Fibroblast of pulmonary artery (primary cell): ENCODE measurements at regions not wholly inside any gene's neighbourhood (a gene's known extent, or its start where the extent isn't known, plus 50 kb on each side); places are given as distances from the start of the nearest gene placed in this dataset.

Experiments used
- DNase-seq: peaks from one replicate; pipeline ENCODE4 v3.0.0-alpha.2; 2010; ENCODE audit warnings: low read depth
- H3K4me3 ChIP-seq: replicated peaks from 2 replicates; pipeline ENCODE4 v1.5.1; 2011; ENCODE audit warnings: low read depth, mild to moderate bottlenecking, control low read depth, low read length, moderate library complexity
- TF ChIP-seq, protein P1 (sequence below): IDR thresholded peaks from 2 replicates; pipeline ENCODE4 v1.5.1; 2011; ENCODE audit warnings: mild to moderate bottlenecking, control low read depth, low read length, inconsistent platforms; ENCODE audit errors: missing control alignments

DNA sequence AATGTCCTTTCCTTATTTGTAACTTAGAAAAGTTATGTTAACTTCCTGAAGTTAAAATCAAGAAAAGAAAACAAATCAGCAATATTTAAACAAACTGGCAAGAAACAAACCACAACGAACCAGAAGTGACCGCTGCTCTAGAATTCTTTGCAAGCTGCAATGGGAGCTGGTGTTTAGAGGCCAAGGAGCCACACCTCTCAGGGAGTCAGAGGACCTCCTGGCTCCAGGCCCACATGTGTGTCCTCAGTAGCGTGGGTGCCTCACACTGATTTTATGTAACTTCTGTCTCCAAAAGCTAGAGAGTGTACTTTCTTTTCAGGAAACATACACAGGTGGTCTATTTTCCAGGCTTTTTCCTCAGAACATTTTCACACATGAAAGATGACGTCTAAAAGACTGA, 100.4 kb downstream of the IRX2 start:
- H3K4me3 ChIP-seq, result no peak overlapping the region
- DNase-seq, result no peak

DNA sequence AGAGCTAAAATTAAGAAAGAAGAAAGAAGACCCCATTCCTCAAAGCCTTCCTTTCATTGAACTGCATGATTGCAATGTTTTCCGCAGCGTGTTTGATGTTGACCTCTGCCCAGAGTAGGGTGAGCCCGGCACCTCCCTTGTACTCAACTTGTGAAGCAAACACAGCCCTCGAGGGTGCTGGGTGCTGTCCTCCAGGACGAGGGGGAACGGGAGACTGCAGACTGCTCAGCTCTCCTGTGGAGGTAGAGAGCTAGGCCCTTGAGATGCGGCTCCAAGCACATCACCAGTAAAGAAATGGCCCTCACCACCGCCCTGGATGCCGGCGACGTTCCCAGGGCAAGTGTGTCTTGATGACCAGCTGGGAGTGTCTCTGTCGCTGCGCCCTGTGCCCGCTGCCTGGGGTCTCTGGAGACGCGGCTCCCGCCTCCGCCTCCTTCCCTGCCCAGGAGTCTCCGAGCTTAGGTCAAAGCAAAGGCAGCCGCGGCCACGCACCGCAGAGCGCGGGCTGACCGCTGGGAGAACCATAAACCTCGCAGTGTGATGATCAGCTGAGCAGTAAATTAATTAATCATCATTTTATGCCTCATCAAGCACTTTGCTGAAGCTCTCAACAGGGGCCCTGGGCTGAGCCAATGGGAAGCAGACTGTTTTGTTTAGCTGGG, 108.7 kb downstream of the IRX2 start:
- TF ChIP-seq, protein P1, sequence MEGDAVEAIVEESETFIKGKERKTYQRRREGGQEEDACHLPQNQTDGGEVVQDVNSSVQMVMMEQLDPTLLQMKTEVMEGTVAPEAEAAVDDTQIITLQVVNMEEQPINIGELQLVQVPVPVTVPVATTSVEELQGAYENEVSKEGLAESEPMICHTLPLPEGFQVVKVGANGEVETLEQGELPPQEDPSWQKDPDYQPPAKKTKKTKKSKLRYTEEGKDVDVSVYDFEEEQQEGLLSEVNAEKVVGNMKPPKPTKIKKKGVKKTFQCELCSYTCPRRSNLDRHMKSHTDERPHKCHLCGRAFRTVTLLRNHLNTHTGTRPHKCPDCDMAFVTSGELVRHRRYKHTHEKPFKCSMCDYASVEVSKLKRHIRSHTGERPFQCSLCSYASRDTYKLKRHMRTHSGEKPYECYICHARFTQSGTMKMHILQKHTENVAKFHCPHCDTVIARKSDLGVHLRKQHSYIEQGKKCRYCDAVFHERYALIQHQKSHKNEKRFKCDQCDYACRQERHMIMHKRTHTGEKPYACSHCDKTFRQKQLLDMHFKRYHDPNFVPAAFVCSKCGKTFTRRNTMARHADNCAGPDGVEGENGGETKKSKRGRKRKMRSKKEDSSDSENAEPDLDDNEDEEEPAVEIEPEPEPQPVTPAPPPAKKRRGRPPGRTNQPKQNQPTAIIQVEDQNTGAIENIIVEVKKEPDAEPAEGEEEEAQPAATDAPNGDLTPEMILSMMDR, result no peak

More for the DNA sequence above, 100.4 kb downstream of the IRX2 start:
- TF ChIP-seq, protein P1, result no peak

DNA sequence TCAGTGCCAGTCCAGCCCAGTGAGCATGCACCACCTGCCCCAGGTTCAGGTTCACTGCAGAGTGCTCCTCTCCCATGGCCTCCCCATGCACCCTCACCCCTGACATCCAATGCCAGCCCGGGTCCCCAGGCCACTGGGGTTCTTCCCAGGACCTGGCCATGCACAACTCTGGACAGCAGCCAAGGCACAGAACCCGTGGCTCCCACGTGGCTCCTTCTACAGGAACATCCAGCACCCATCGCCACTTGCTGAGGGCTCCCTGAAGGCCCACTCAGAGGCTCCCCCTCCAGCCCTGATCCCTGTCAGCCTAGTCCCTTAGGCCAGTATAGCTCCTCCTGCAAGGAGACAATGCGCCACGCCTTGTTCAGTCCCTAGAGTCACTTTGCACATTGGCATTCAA, 110.8 kb downstream of the IRX2 start:
- H3K4me3 ChIP-seq, result no peak overlapping the region
- TF ChIP-seq, protein P1, result no peak
- no peak for DNase-seq

More for the DNA sequence above, 108.7 kb downstream of the IRX2 start:
- H3K4me3 ChIP-seq, result no peak overlapping the region
- no peak for DNase-seq

- no peak for DNase-seq
- no peak overlapping the region for H3K4me3 ChIP-seq
- TF ChIP-seq, protein P1, result no peak
These were observed 112.1 kb downstream of the IRX2 start for GRCh38 chr5:2639425-2639824.

- no peak for DNase-seq
- TF ChIP-seq, protein P1, result no peak
- H3K4me3 ChIP-seq, result no peak overlapping the region
These were observed 116.9 kb downstream of the IRX2 start for GRCh38 chr5:2634399-2635176.

DNA sequence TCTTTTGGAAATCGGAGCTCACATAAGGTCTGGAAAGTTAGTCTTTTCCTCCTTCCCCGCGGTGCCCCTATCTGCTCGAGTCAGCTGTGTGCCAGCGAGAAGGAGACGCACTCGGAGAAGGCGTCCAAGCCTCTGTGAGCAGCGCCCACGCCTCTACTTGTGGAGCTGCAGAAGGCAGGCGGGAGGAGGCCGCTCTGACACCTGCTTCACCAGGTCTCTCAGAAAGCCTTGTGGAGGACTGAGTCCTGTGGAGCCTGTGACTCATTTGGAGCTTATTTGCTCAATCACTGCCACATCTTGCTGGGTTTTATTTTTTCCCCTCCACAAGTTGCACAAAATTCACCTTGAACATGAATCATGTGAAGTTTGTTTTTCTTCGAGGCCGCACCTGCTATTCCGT, 117.5 kb downstream of the IRX2 start:
- TF ChIP-seq, protein P1, result no peak
- H3K4me3 ChIP-seq, result no peak overlapping the region
- DNase-seq, result no peak
